ENCODE measurements at regions not wholly inside any gene's neighbourhood (a gene's known extent, or its start where the extent isn't known, plus 50 kb on each side); places are given as distances from the start of the nearest gene placed in this dataset.

DNA sequence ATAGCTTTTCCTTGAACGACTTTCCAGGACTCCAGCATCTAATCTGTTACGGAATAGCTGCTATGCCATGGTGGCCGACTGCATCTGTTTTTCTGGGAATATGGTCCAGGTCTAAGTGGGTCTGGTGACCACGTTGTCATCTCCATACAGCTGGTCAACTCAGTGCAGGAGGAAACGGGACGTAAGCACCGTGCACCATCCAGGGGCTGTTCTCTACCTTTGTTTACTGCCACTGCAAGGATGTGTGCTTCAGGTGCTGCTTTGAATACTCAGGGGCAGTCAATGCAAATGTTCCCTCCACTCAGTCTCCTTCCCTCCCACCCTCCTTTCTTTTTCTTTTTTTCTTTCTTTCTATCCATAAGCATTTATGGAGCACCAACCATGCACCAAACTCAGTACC lies 648.2 kb downstream of the VRK1 start:
- no peak for DNase-seq (ENCODE audit: low spot score)

DNA sequence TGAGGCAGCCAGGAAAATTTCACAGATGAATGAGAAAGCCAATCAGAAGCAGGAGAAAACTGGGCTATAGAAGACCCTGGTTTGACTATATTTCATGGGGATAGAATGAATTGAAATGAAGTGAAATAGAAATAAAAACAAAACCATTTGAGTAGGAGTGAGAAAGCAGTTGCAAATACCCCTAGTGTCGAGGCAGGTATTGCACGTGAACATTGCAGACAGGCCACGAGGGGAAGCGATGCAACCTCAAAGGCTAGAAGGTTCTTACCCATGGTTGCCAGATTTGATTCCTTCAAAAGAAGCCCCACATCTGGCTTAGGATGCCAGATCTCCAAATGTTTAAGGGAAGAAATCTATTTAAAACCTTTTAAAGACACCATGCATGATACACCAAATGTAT lies 648.9 kb downstream of the VRK1 start:
- DNase-seq (ENCODE audit: low spot score), result no peak

- no peak for DNase-seq (ENCODE audit: low spot score)
Observed at GRCh38 chr14:97452314-97452713, 655.1 kb downstream of the VRK1 start.

- DNase-seq (ENCODE audit: low spot score), result no peak
Observed at GRCh38 chr14:97453991-97454390, 656.8 kb downstream of the VRK1 start.

- no peak for DNase-seq (ENCODE audit: low spot score)
Observed at GRCh38 chr14:97456462-97456861, 659.3 kb downstream of the VRK1 start.

GRCh38 chr14:97456958-97457357 lies 659.8 kb downstream of the VRK1 start:
- DNase-seq (ENCODE audit: low spot score), result no peak

DNA sequence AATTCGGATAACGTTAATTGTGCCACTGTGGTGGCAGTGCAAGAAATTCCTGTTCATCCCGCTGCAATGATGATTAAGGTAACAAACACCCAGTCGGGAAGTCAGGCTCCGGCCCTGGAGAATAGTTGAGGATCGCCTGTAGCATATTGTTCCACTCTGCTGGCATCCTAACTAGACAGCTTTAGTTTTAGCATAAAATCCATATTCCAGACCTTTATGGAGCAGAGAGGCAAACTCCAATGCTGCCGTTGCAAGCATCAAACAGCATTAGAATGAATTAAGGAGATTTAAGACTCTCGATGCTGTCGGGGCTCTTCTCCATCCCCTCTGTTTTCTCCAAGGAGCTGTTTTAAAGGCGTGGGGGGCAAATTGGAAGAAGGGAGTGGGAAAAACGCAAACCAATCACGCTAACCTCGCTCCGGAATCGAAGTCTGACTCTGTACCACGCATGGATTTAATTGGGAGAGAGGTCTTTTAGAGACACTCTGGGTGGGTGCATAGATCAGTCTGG lies 660.4 kb downstream of the VRK1 start:
- DNase-seq (ENCODE audit: low spot score), result no peak

DNA sequence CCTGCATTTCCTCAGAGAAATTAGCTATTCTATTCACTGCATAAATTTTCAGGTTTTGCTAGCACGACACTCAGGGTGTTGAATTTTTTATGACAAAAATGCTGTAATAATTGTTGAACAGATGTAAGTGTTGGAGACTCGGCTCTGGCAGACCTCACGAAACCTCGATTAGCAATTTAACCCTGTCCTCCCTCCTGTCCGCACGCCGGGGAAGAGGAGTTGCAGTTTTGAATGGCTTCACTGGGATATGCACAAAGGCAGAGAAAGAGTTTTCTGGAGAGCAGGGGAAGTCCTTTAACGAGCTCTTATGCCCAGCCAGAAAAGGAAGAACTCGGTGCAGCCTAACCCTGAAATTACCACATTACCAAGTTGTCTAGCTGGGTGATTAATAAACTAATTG lies 661.1 kb downstream of the VRK1 start:
- DNase-seq (ENCODE audit: low spot score), result no peak

DNA sequence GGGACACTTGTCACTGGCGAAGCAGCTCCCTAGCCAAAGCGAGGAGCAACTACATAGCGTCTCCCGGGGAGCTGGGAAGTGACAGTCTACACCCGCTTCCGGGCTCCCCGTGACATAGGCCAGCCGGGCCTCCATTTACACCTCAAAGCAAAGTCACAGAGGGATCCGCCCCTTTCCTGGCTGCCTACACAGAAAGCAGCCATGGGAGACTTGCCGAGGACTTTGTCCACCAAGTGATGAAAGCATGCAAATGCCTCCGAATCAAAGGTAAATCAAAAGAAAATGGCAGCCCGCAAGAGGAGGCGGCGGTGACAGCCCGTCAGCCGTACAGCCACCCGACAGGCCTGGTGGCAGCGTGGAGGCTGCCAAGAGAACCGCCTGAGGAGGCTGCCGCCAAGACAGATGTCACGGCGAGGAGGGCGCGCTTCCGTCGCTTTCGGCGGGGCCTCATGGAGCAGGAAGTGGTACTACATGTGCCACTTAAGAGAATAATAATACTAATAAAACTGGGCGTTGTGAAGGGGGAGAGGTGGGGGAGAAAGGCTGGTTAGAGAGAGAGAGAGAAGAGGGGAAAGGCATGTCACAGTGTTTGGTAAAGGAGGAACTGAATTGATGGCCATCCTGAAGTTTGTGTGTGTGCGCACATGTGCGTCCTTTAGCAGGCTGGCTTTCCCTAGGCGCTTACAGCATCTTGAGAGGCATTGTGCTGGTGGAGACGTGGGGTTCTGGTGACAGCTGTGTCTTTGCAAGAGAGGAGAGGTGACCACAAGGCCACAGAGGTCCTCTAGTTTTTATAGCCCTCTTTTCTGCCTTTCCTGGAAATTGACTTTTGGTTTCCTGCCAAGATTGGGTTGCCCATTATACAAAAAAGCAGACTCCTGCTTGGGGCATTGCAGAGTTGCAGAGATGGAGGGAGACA lies 661.7 kb downstream of the VRK1 start:
- no peak for DNase-seq (ENCODE audit: low spot score)

DNA sequence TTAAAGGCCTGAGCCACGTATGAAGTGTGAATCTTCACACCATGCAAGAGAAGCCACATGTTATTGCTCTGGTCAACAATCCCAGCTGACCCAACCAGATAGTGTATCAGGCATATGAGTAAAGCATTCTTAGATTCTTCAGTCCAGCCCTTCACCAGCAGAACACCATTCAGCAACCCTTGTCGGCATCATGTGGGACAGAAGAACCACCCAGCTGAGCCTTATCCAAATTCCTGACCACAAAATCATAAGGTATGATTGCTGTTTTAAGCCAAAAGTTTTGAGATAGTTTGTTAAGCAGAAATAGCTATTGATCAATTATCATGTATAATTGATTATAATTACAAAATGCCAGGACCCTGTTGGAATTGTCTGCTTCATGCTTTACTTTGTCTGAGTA lies 664.9 kb downstream of the VRK1 start:
- DNase-seq (ENCODE audit: low spot score), result no peak

GRCh38 chr14:97468220-97468619 lies 671.0 kb downstream of the VRK1 start:
- no peak for DNase-seq (ENCODE audit: low spot score)

- DNase-seq (ENCODE audit: low spot score), result no peak
Observed at GRCh38 chr14:97477353-97477752, 680.2 kb downstream of the VRK1 start.

- no peak for DNase-seq (ENCODE audit: low spot score)
Observed at GRCh38 chr14:97485201-97485600, 688.0 kb downstream of the VRK1 start.

DNA sequence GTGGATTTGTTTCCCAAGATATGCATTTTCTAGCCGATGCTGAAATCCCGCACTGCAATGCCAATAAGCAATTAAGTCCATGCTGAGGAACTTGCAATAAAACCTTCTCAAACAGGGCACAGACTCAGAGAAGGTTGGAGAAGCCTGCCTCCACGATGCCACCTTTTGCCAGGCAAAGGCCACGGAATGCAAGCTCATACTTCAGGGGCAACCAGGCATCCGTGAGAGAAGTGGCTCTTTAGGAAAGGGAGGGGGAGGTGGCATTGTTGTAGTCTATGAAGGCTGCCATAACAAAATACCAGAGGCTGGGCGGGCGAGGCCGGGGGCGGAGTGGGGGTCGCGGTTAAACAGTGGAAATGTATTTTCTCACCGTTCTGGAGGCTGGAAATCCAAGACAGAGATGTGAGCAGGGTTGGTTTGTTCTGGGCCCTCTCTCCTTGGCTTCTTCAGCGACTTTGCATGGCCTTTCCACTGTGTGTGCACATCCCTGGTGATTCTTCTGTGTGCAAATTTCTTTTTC lies 689.5 kb downstream of the VRK1 start:
- DNase-seq (ENCODE audit: low spot score), result no peak

- DNase-seq (ENCODE audit: low spot score), result no peak
Observed at GRCh38 chr14:97489750-97490149, 692.6 kb downstream of the VRK1 start.

DNA sequence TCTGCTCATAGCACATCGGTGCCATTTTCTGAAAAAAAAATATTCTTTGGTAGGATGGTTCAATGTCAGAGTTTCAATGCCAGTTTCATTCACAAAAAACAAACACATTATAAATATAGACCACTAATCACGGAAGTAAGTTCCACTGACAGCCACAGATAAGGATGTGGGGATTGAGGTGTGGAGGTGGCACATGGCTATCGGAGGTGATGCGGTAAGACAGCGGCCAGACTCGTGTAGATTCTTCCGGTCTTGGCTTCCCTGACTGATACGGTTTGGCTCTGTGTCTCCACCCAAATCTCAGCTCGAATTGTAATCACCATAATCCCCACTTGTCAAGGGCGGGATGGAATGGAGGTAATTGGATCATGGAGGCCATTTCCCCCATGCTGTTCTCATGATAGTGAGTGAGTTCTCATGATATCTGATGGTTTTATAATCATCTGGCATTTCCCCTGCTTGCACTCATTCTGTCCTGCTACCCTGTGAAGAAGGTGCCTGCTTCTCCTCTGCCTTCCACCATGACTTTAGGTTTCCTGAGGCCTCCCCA lies 693.4 kb downstream of the VRK1 start:
- DNase-seq (ENCODE audit: low spot score), result no peak

- no peak for DNase-seq (ENCODE audit: low spot score)
Observed at GRCh38 chr14:97491697-97492096, 694.5 kb downstream of the VRK1 start.

- DNase-seq (ENCODE audit: low spot score), result no peak
Observed at GRCh38 chr14:97499790-97500481, 702.8 kb downstream of the VRK1 start.

DNA sequence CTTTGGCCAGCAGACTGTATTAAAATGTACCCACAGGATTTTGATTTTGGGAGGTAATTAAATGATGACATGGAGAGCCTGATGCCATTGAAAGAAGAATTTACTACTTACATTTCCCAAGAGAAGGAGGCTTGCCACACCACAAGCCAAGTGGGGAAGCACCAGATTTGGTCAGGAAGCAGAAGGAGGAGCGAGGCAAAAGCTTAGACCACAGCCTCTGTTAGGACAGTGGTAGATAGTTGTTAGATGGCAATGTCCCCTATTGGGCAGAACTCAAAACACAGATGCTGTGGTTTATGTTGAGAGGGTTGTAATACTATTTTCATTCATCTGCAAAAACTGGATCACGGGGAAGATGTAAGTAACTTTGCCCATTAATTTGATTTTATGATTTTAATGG lies 709.4 kb downstream of the VRK1 start:
- no peak for DNase-seq (ENCODE audit: low spot score)

GRCh38 chr14:97513891-97514290 lies 716.7 kb downstream of the VRK1 start:
- no peak for DNase-seq (ENCODE audit: low spot score)

GRCh38 chr14:97517566-97518234 lies 720.5 kb downstream of the VRK1 start:
- DNase-seq (ENCODE audit: low spot score), result no peak

GRCh38 chr14:97523936-97524335 lies 726.8 kb downstream of the VRK1 start:
- no peak for DNase-seq (ENCODE audit: low spot score)

All from HuH-7 (cell line).